Stomach (tissue), 4 donors: ENCODE measurements at regions not wholly inside any gene's neighbourhood (a gene's known extent, or its start where the extent isn't known, plus 50 kb on each side); places are given as distances from the start of the nearest gene placed in this dataset.

ENCODE experiments used
- CTCF ChIP-seq, 7 experiments: fragments of 450-650 bp in 4 of 7; fragments of 200-600 bp in 3 of 7; sonication (generic) in 3 of 7; IDR thresholded peaks; one replicate each; pipeline ENCODE4 v1.5.1; 2016 to 2019; ENCODE audit warnings: antibody characterized with exemption in 7 of 7, control low read depth in 2 of 7, mild to moderate bottlenecking in 1 of 7
- POLR2A ChIP-seq, 4 donors: fragments of 450-650 bp; IDR thresholded peaks; one replicate each; pipeline ENCODE4 v1.6.1; 2016; ENCODE audit warnings: antibody characterized with exemption in 4 of 4, control low read depth in 2 of 4, mild to moderate bottlenecking in 1 of 4, moderate library complexity in 1 of 4
- POLR2AphosphoS5 ChIP-seq, 3 donors: sonication (generic); formaldehyde crosslinking; IDR thresholded peaks; one replicate each; pipeline ENCODE4 v1.6.1; 2016; ENCODE audit warnings: antibody characterized with exemption in 3 of 3

GRCh38 chr15:31585240-31585639 lies 258.6 kb downstream of the KLF13 start:
- no peak for TF ChIP-seq POLR2A (IDR thresholded peaks at IDR 0.05)
- no peak for TF ChIP-seq CTCF (IDR thresholded peaks at IDR 0.05)
- TF ChIP-seq POLR2AphosphoS5 (IDR thresholded peaks at IDR 0.05) = no peak
